ENCODE measurements at regions not wholly inside any gene's neighbourhood (a gene's known extent, or its start where the extent isn't known, plus 50 kb on each side); places are given as distances from the start of the nearest gene placed in this dataset.

GRCh38 chr3:181614878-181615277 is 96.8 kb upstream of the SOX2 start:
- H3K4me3 ChIP-seq (replicated peaks; ENCODE audit: low read depth, low read length), result no peak overlapping the region
- no peaks in the 10 kb centered on the region for H3K27me3 ChIP-seq (replicated peaks; ENCODE audit: control insufficient read depth, insufficient read depth, low read length)
- no peak for DNase-seq (ENCODE audit: extremely low read depth, insufficient read length)
- TF ChIP-seq CTCF (IDR thresholded peaks at IDR 0.05; ENCODE audit: insufficient read depth, low read length, poor library complexity, severe bottlenecking), result no peak
- no peaks in the 10 kb centered on the region for H3K36me3 ChIP-seq (ENCODE audit: control insufficient read depth, insufficient read depth, low read length)

GRCh38 chr3:181613813-181614212 is 97.9 kb upstream of the SOX2 start:
- no peak for TF ChIP-seq CTCF (IDR thresholded peaks at IDR 0.05; ENCODE audit: insufficient read depth, low read length, poor library complexity, severe bottlenecking)
- no peak for DNase-seq (ENCODE audit: extremely low read depth, insufficient read length)
- Histone ChIP-seq H3K36me3 (ENCODE audit: control insufficient read depth, insufficient read depth, low read length) (no peaks in the 10 kb centered on the region), H3K27me3 (replicated peaks; ENCODE audit: control insufficient read depth, insufficient read depth, low read length) (no peaks in the 10 kb centered on the region), H3K4me3 (replicated peaks; ENCODE audit: low read depth, low read length) (no peak overlapping the region)

GRCh38 chr3:181613191-181613590 is 98.5 kb upstream of the SOX2 start:
- no peak for TF ChIP-seq CTCF (IDR thresholded peaks at IDR 0.05; ENCODE audit: insufficient read depth, low read length, poor library complexity, severe bottlenecking)
- H3K27me3 ChIP-seq (replicated peaks; ENCODE audit: control insufficient read depth, insufficient read depth, low read length), result no peaks in the 10 kb centered on the region
- DNase-seq (ENCODE audit: extremely low read depth, insufficient read length), result no peak
- no peak overlapping the region for H3K4me3 ChIP-seq (replicated peaks; ENCODE audit: low read depth, low read length)
- H3K36me3 ChIP-seq (ENCODE audit: control insufficient read depth, insufficient read depth, low read length), result no peaks in the 10 kb centered on the region

GRCh38 chr3:181610973-181611265 is 100.8 kb upstream of the SOX2 start:
- H3K27me3 ChIP-seq (replicated peaks; ENCODE audit: control insufficient read depth, insufficient read depth, low read length), result no peaks in the 10 kb centered on the region
- H3K4me3 ChIP-seq (replicated peaks; ENCODE audit: low read depth, low read length), result no peak overlapping the region
- DNase-seq (ENCODE audit: extremely low read depth, insufficient read length), result no peak
- no peaks in the 10 kb centered on the region for H3K36me3 ChIP-seq (ENCODE audit: control insufficient read depth, insufficient read depth, low read length)
- TF ChIP-seq CTCF (IDR thresholded peaks at IDR 0.05; ENCODE audit: insufficient read depth, low read length, poor library complexity, severe bottlenecking), result no peak

GRCh38 chr3:181610083-181610972 is 101.4 kb upstream of the SOX2 start:
- no peak for DNase-seq (ENCODE audit: extremely low read depth, insufficient read length)
- Histone ChIP-seq H3K36me3 (ENCODE audit: control insufficient read depth, insufficient read depth, low read length) (no peaks in the 10 kb centered on the region), H3K27me3 (replicated peaks; ENCODE audit: control insufficient read depth, insufficient read depth, low read length) (no peaks in the 10 kb centered on the region), H3K4me3 (replicated peaks; ENCODE audit: low read depth, low read length) (no peak overlapping the region)
- TF ChIP-seq CTCF (IDR thresholded peaks at IDR 0.05; ENCODE audit: insufficient read depth, low read length, poor library complexity, severe bottlenecking), result no peak
